GM10266 (cell line): ENCODE measurements at regions not wholly inside any gene's neighbourhood (a gene's known extent, or its start where the extent isn't known, plus 50 kb on each side); places are given as distances from the start of the nearest gene placed in this dataset.

ENCODE experiments used
- DNase-seq: peaks from one replicate; pipeline ENCODE4 v3.0.0; 2012; ENCODE audit errors: extremely low spot score
- CTCF ChIP-seq: IDR thresholded peaks from 2 replicates; pipeline ENCODE4 v1.5.1; 2012; ENCODE audit warnings: mild to moderate bottlenecking, low read depth; ENCODE audit not compliant: control insufficient read depth, insufficient read depth; ENCODE audit errors: missing control alignments

GRCh38 chr7:18179093-18179492 lies 151.4 kb upstream of the PRPS1L1 start:
- no peak for TF ChIP-seq CTCF
- DNase-seq = no peak

GRCh38 chr7:18180685-18181084 lies 153.0 kb upstream of the PRPS1L1 start:
- TF ChIP-seq CTCF = no peak
- DNase-seq = no peak

- TF ChIP-seq CTCF = no peak
These were observed 162.0 kb upstream of the PRPS1L1 start for GRCh38 chr7:18189500-18190126.

DNA sequence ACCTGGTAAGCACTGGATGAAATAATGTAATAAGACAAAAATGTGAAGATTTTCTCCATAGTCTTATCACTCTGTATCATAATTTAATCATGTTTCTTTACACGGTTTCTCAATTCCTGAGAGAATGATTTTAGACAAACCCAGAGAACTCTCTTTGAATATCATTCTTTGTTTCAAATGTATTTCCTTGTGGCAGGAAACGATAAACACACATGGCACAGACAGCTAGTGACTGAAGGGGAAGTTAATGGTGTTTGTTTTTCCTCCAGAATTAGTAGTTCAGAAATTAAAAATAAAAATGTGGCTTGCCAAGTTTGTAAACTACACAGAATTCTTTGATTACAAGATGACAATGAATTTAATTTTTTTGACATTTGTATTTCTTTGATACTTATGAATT lies 163.7 kb upstream of the PRPS1L1 start:
- no peak for TF ChIP-seq CTCF
- DNase-seq = no peak

More at GRCh38 chr7:18189500-18190126, 162.0 kb upstream of the PRPS1L1 start:
- DNase-seq = no peak

DNA sequence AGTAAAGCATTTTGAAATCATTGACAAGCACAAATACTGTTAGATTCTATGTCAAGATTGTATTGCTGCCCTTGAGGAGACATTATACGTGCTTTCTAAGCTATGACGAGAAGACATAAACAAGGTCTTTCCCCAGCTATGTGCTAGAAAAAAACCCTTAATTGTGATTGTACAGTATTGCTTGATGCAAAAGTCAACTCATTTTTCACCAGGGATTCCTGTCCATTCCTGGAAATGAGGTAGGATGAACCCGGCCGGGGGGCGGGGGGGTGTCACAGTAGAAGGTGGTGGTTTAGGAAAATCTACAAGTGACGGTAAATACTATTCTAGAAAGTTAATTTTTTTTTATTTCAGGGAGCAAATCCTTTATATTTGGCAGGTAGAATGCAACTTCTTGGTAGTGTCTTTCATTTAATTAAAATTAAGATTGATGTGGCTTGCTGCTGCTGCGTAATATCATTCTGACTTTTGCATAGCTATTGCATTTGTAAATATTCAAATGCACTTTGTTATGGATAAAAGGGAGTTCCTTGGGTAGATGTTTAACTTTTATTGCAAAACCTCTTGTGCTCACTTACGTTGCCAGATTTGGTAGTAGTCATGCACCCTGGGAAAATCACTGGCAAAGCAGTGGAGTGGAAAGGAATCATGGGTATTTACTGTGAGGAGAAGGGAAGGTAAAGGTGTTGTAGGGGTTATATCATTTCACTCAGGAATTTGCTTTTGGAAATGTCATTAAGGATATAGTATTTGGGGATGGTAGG lies 164.4 kb upstream of the PRPS1L1 start:
- TF ChIP-seq CTCF = no peak
- DNase-seq = no peak

DNA sequence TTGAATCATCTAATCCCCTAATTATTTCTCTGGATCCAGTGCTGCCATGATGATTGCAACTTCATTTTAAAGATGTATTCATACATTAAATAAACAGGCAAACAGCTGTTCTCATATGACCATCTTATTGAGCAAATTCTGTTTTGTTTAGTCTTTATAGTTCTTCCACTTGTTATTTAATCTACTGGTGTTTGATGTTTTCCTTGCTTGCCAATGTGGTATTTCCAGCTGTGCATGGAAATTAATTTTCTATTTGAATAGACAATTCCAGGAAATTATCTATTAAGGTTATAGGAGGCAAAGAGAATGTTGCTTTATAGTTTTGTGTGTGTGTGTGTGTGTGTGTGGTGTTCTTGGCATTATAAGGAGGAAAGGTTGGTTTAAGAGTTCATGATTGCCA lies 167.0 kb upstream of the PRPS1L1 start:
- no peak for TF ChIP-seq CTCF

GRCh38 chr7:18196638-18197037 lies 169.0 kb upstream of the PRPS1L1 start:
- no peak for TF ChIP-seq CTCF
- no peak for DNase-seq

More for the DNA sequence above, 167.0 kb upstream of the PRPS1L1 start:
- no peak for DNase-seq
